KMS-11 (cell line): ENCODE measurements at regions not wholly inside any gene's neighbourhood (a gene's known extent, or its start where the extent isn't known, plus 50 kb on each side); places are given as distances from the start of the nearest gene placed in this dataset.

Source experiments
- H2AFZ ChIP-seq: fragments of 200-600 bp; sonication (generic); 2 replicates; pipeline ENCODE4 v1.6.1; 2016; ENCODE audit warnings: antibody characterized with exemption, mixed run types, low read depth
- H3K27ac ChIP-seq: fragments of 200-600 bp; sonication (generic); 2 replicates; pipeline ENCODE4 v1.6.1; 2016; ENCODE audit warnings: mild to moderate bottlenecking, mixed run types
- H3K27me3 ChIP-seq: fragments of 200-600 bp; sonication (generic); 2 replicates; pipeline ENCODE4 v1.6.1; 2017; ENCODE audit warnings: mild to moderate bottlenecking, low read depth, mixed run types, moderate library complexity; ENCODE audit not compliant: insufficient read depth
- H3K36me3 ChIP-seq: fragments of 200-600 bp; sonication (generic); 2 replicates; pipeline ENCODE4 v1.6.1; 2017; ENCODE audit warnings: mild to moderate bottlenecking, mixed run types; ENCODE audit not compliant: insufficient read depth
- H3K4me1 ChIP-seq: fragments of 200-600 bp; sonication (generic); 2 replicates; pipeline ENCODE4 v1.6.1; 2016; ENCODE audit warnings: mild to moderate bottlenecking, low read depth, mixed run types; ENCODE audit not compliant: poor library complexity, severe bottlenecking
- H3K4me2 ChIP-seq: fragments of 200-600 bp; sonication (generic); 2 replicates; pipeline ENCODE4 v1.7.0; 2016; ENCODE audit warnings: mild to moderate bottlenecking, mixed run types
- H3K4me3 ChIP-seq: fragments of 200-600 bp; sonication (generic); IDR thresholded peaks from 2 replicates; pipeline ENCODE4 v1.6.1; 2017; ENCODE audit warnings: low read depth, low read length, mixed read lengths; ENCODE audit not compliant: insufficient read depth
- H3K79me2 ChIP-seq: fragments of 200-600 bp; sonication (generic); 2 replicates; pipeline ENCODE4 v1.6.1; 2016; ENCODE audit warnings: low read depth, mixed run types; ENCODE audit not compliant: insufficient read depth
- H3K9ac ChIP-seq: fragments of 200-600 bp; sonication (generic); 2 replicates; pipeline ENCODE4 v1.6.1; 2016; ENCODE audit warnings: mild to moderate bottlenecking, mixed run types
- H4K20me1 ChIP-seq: fragments of 200-600 bp; sonication (generic); 2 replicates; pipeline ENCODE4 v1.6.1; 2016; ENCODE audit warnings: mild to moderate bottlenecking, mixed run types; ENCODE audit not compliant: insufficient read depth
- CTCF ChIP-seq: fragments of 200-600 bp; sonication (generic); conservative IDR thresholded peaks from 2 replicates; pipeline ENCODE4 v1.6.1; 2017; ENCODE audit warnings: low read depth, mild to moderate bottlenecking, antibody characterized with exemption, low read length, moderate library complexity, mixed read lengths

DNA sequence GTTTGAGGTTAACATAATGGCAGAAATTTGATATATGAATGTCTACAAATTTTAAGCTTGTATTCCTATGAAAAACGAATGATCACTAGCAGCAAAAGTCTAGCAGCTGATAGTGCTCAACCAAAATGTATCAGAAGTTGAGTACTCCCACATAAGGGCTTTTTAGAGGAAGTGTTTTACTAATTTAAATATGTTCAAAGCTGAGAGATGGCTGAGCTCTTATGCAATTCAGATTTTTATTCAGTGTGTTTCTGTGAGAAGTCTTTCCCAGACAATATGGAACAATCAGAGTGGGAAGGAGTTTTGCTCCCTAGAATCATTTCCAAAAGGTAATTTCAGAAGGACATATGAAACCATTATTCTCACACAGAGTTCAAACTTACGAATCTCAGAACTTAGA, 327.0 kb downstream of the ZPLD1 start:
- no peak overlapping the region for H2AFZ ChIP-seq
- no peaks in the 10 kb centered on the region for H3K27me3 ChIP-seq
- H4K20me1 ChIP-seq, result no peaks in the 10 kb centered on the region
- H3K9ac ChIP-seq, result no peak overlapping the region
- H3K4me2 ChIP-seq, result no peak overlapping the region
- no peaks in the 10 kb centered on the region for H3K36me3 ChIP-seq
- H3K4me3 ChIP-seq, result no peak overlapping the region
- H3K79me2 ChIP-seq, result no peaks in the 10 kb centered on the region
- no peaks in the 10 kb centered on the region for H3K4me1 ChIP-seq
- no peak for TF ChIP-seq CTCF
- H3K27ac ChIP-seq, result no peak overlapping the region

GRCh38 chr3:102790747-102791325, 356.0 kb downstream of the ZPLD1 start:
- H2AFZ ChIP-seq, result no peak overlapping the region
- no peaks in the 10 kb centered on the region for H3K27me3 ChIP-seq
- no peak overlapping the region for H3K9ac ChIP-seq
- no peaks in the 10 kb centered on the region for H3K79me2 ChIP-seq
- H4K20me1 ChIP-seq, result no peaks in the 10 kb centered on the region
- TF ChIP-seq CTCF, result no peak
- H3K4me1 ChIP-seq, result no peaks in the 10 kb centered on the region
- no peak overlapping the region for H3K4me2 ChIP-seq
- H3K36me3 ChIP-seq, result no peaks in the 10 kb centered on the region
- H3K27ac ChIP-seq, result no peak overlapping the region
- no peak overlapping the region for H3K4me3 ChIP-seq

DNA sequence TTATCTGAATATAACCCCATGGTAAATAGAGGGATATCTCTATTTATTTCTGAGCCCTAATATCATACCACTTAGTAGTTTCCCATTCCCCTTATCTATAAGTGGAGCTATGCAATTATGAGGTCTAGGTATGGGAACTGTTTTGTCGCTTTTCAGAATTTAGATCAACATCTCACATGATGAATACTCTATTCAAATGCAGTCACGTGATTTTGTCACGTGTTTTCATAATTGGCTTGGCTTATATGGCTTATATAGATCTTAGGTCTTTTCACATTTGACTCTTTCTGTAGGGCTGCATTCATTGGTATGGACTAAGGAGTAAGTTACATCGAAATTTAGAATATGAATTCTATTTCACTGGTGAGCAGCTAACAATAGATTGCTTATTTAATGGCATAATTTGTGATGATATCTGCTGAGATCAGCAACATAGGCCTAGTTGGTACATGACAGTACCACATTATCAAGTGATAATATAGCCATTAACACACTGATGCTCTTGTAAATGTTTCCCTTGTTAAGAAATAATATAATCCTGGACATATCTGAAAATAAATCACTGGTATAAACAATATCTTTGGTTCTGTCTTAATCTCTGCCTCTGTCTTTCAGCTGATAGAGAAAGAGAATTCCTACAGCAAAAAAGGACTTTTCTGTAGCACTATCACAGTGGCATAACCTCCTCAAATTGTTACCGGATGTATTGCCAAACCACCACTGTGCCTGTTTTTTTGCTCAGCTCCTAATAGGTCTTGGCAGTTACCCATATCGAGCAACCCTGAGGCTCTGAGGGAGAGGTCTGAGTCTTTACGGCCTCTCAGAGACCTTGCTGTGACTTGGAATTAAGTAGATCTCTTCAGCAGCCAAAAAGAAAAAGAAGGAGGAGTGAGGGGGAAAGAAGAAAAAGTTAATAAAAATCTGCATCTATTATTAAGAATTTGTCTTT, 357.1 kb downstream of the ZPLD1 start:
- no peaks in the 10 kb centered on the region for H3K36me3 ChIP-seq
- no peaks in the 10 kb centered on the region for H3K79me2 ChIP-seq
- no peak overlapping the region for H3K27ac ChIP-seq
- H3K4me2 ChIP-seq, result no peak overlapping the region
- TF ChIP-seq CTCF, result no peak
- H3K27me3 ChIP-seq, result no peaks in the 10 kb centered on the region
- no peaks in the 10 kb centered on the region for H4K20me1 ChIP-seq
- no peak overlapping the region for H2AFZ ChIP-seq
- no peak overlapping the region for H3K9ac ChIP-seq
- no peaks in the 10 kb centered on the region for H3K4me1 ChIP-seq
- no peak overlapping the region for H3K4me3 ChIP-seq

GRCh38 chr3:102796804-102797203, 362.0 kb downstream of the ZPLD1 start:
- Histone ChIP-seq H2AFZ (no peak overlapping the region), H3K27ac (no peak overlapping the region), H3K79me2 (no peaks in the 10 kb centered on the region), H3K4me2 (no peak overlapping the region), H3K36me3 (no peaks in the 10 kb centered on the region), H3K9ac (no peak overlapping the region), H3K4me3 (no peak overlapping the region), H3K27me3 (no peaks in the 10 kb centered on the region), H4K20me1 (no peaks in the 10 kb centered on the region), H3K4me1 (no peaks in the 10 kb centered on the region)
- TF ChIP-seq CTCF, result no peak
